Body of pancreas (tissue), 4 donors: ENCODE measurements at regions not wholly inside any gene's neighbourhood (a gene's known extent, or its start where the extent isn't known, plus 50 kb on each side); places are given as distances from the start of the nearest gene placed in this dataset.

ENCODE experiments used
- ATAC-seq: fragments of 150-250 bp; one replicate; pipeline ENCODE4 v1.9.1; 2016
- DNase-seq, 4 donors: peaks; one replicate each; pipeline ENCODE4 v3.0.0-alpha.2; 2019
- H3K27ac ChIP-seq, 4 donors: fragments of 200-600 bp; sonication (generic); 1 replicate in 3 of 4; 2 replicates in 1 of 4; pipeline versions ENCODE4 v1.5.1 to v1.6.1; 2016 to 2019; ENCODE audit warnings: mild to moderate bottlenecking in 1 of 4, mixed read lengths in 1 of 4, moderate library complexity in 1 of 4
- H3K27me3 ChIP-seq, 2 donors: fragments of 200-600 bp; sonication (generic); one replicate each; pipeline ENCODE4 v1.6.0; 2016; ENCODE audit warnings: mild to moderate bottlenecking in 1 of 2
- H3K36me3 ChIP-seq, 2 donors: fragments of 200-600 bp; sonication (generic); replicated peaks in 1 of 2; 2 replicates each; pipeline ENCODE4 v1.5.1; 2016; ENCODE audit warnings: low read depth in 2 of 2; ENCODE audit not compliant: insufficient read depth in 1 of 2
- H3K4me1 ChIP-seq: fragments of 200-600 bp; sonication (generic); one replicate; pipeline ENCODE4 v1.6.0; 2016
- H3K4me3 ChIP-seq, 2 donors: fragments of 200-600 bp; sonication (generic); 1 replicate in 1 of 2; 2 replicates in 1 of 2; pipeline ENCODE4 v1.5.1; 2016 to 2019
- H3K9me3 ChIP-seq, 3 donors: fragments of 200-600 bp; sonication (generic); 1 replicate in 2 of 3; 2 replicates in 1 of 3; pipeline ENCODE4 v1.5.1; 2016
- CTCF ChIP-seq, 7 experiments: fragments of 450-650 bp in 4 of 7; fragments of 200-600 bp in 3 of 7; sonication (generic) in 3 of 7; IDR thresholded peaks; one replicate each; pipeline ENCODE4 v1.5.1; 2016 to 2019; ENCODE audit warnings: antibody characterized with exemption in 7 of 7
- POLR2A ChIP-seq, 3 donors: fragments of 450-650 bp; IDR thresholded peaks; one replicate each; pipeline ENCODE4 v1.6.1; 2016; ENCODE audit warnings: antibody characterized with exemption in 3 of 3, mild to moderate bottlenecking in 2 of 3
- WGBS, 2 donors: methylation state at CpG; one replicate each; pipeline ENCODE4 v1.1.5; 2017; 5-methylcytosine and 5-hydroxymethylcytosine counted together
- intact Hi-C: fragments of 100-400 bp; cut with DNase I; formaldehyde crosslinking; loops from one replicate; pipeline ENCODE4 v1.15.1; 2023

GRCh38 chr3:177424521-177424920 is 227.2 kb upstream of the TBL1XR1 start:
- DNase-seq (no peak), ATAC-seq (no peak)
- Histone ChIP-seq H3K36me3 (no peaks in the 10 kb centered on the region), H3K27me3 (no peaks in the 10 kb centered on the region), H3K27ac (no peak overlapping the region), H3K4me3 (no peak overlapping the region), H3K9me3 (no peaks in the 10 kb centered on the region), H3K4me1 (no peaks in the 10 kb centered on the region)
- 76 to 81% methylated on average over 3 of the region's 3 CpGs for WGBS, 2 donors
- intact Hi-C loops, result no loop called here
- TF ChIP-seq POLR2A (IDR thresholded peaks at IDR 0.05) (no peak), CTCF (IDR thresholded peaks at IDR 0.05) (no peak)

GRCh38 chr3:177425042-177425441 is 227.8 kb upstream of the TBL1XR1 start:
- TF ChIP-seq POLR2A (IDR thresholded peaks at IDR 0.05) (no peak), CTCF (IDR thresholded peaks at IDR 0.05) (no peak)
- Histone ChIP-seq H3K4me1 (no peaks in the 10 kb centered on the region), H3K27me3 (no peaks in the 10 kb centered on the region), H3K9me3 (no peaks in the 10 kb centered on the region), H3K4me3 (no peak overlapping the region), H3K27ac (no peak overlapping the region), H3K36me3 (no peaks in the 10 kb centered on the region)
- no peak for ATAC-seq
- no peak for DNase-seq
- WGBS, 2 donors, result 78 to 95% methylated on average over 3 of the region's 3 CpGs
- intact Hi-C loops, result no loop called here

GRCh38 chr3:177426106-177426877 is 229.0 kb upstream of the TBL1XR1 start:
- TF ChIP-seq POLR2A (IDR thresholded peaks at IDR 0.05), result no peak
- TF ChIP-seq CTCF (IDR thresholded peaks at IDR 0.05), result no peak
- no peaks in the 10 kb centered on the region for H3K36me3 ChIP-seq
- no peak overlapping the region for H3K27ac ChIP-seq
- peaks cover under 1% of the 10 kb centered on the region for H3K4me1 ChIP-seq
- 76 to 80% methylated on average over 3 of the region's 3 CpGs for WGBS, 2 donors
- no peak overlapping the region for H3K4me3 ChIP-seq
- intact Hi-C loops, result no loop called here
- no peaks in the 10 kb centered on the region for H3K9me3 ChIP-seq
- no peak for ATAC-seq
- H3K27me3 ChIP-seq, result no peaks in the 10 kb centered on the region
- DNase-seq, result no peak

- peaks cover 7% of the 10 kb centered on the region for H3K4me1 ChIP-seq
- intact Hi-C loops, result no loop called here
- ATAC-seq, result no peak
- no peaks in the 10 kb centered on the region for H3K36me3 ChIP-seq
- WGBS, 2 donors, result 67 to 69% methylated on average over 7 of the region's 7 CpGs
- TF ChIP-seq POLR2A (IDR thresholded peaks at IDR 0.05) (no peak), CTCF (IDR thresholded peaks at IDR 0.05) (no peak)
- H3K27ac ChIP-seq, result no peak overlapping the region
- peak in 1 of 4 donors; percentile 20 for DNase-seq
- no peak overlapping the region for H3K4me3 ChIP-seq
- no peaks in the 10 kb centered on the region for H3K9me3 ChIP-seq
- no peaks in the 10 kb centered on the region for H3K27me3 ChIP-seq
Measured at GRCh38 chr3:177426878-177427495, 229.7 kb upstream of the TBL1XR1 start.
